Colonic mucosa (tissue), 4 donors: ENCODE measurements at regions not wholly inside any gene's neighbourhood (a gene's known extent, or its start where the extent isn't known, plus 50 kb on each side); places are given as distances from the start of the nearest gene placed in this dataset.

Experiments used
- DNase-seq: peaks from one replicate; pipeline ENCODE4 v3.0.0-alpha.2; 2020
- H3K27ac ChIP-seq: fragments of 200-600 bp; one replicate; pipeline ENCODE4 v1.8.0; 2021
- H3K27me3 ChIP-seq: fragments of 200-600 bp; one replicate; pipeline ENCODE4 v1.8.0; 2021
- H3K36me3 ChIP-seq: fragments of 200-600 bp; one replicate; pipeline ENCODE4 v1.8.0; 2021
- H3K4me1 ChIP-seq: fragments of 200-600 bp; one replicate; pipeline ENCODE4 v1.8.0; 2021; ENCODE audit warnings: mild to moderate bottlenecking
- H3K4me3 ChIP-seq: fragments of 200-600 bp; one replicate; pipeline ENCODE4 v1.8.0; 2021
- H3K9ac ChIP-seq, 2 donors: one replicate each; pipeline ENCODE4 v1.7.0; 2013; ENCODE audit warnings: control low read depth in 2 of 2, low read depth in 2 of 2, low read length in 2 of 2
- H3K9me3 ChIP-seq: fragments of 200-600 bp; one replicate; pipeline ENCODE4 v1.8.0; 2021
- CTCF ChIP-seq: fragments of 200-600 bp; IDR thresholded peaks from one replicate; pipeline ENCODE4 v1.8.0; 2022; ENCODE audit warnings: antibody characterized with exemption, mild to moderate bottlenecking
- intact Hi-C: fragments of 100-400 bp; cut with DNase I; formaldehyde crosslinking; loops from one replicate; pipeline ENCODE4 v1.14.1; 2022
- donor health status: healthy.
- donor health status: DM: no; HTN: no; CAD: no.
- donor health status: DM: no; HTN: no; CAD: no.

GRCh38 chr11:34789196-34789834, 126.9 kb downstream of the APIP start:
- intact Hi-C loops, result no loop called here
- Histone ChIP-seq H3K27ac (peak overlapping the region; percentile 69), H3K4me3 (no peak overlapping the region), H3K36me3 (no peaks in the 10 kb centered on the region), H3K4me1 (no peaks in the 10 kb centered on the region), H3K9me3 (no peaks in the 10 kb centered on the region), H3K27me3 (no peaks in the 10 kb centered on the region), H3K9ac (no peak overlapping the region)
- TF ChIP-seq CTCF, result no peak
- DNase-seq, result peak; percentile 59

- TF ChIP-seq CTCF, result no peak
- H3K9ac ChIP-seq, result no peak overlapping the region
- H3K27ac ChIP-seq, result peak overlapping the region; percentile 28
- H3K36me3 ChIP-seq, result no peaks in the 10 kb centered on the region
- DNase-seq, result no peak
- no peaks in the 10 kb centered on the region for H3K27me3 ChIP-seq
- intact Hi-C loops, result no loop called here
- no peak overlapping the region for H3K4me3 ChIP-seq
- no peaks in the 10 kb centered on the region for H3K4me1 ChIP-seq
- H3K9me3 ChIP-seq, result no peaks in the 10 kb centered on the region
These were observed 127.5 kb downstream of the APIP start for GRCh38 chr11:34788642-34789041.

- H3K4me1 ChIP-seq, result no peaks in the 10 kb centered on the region
- TF ChIP-seq CTCF, result no peak
These were observed 128.3 kb downstream of the APIP start for GRCh38 chr11:34787895-34788294.

GRCh38 chr11:34787348-34787747, 128.8 kb downstream of the APIP start:
- no peak overlapping the region for H3K27ac ChIP-seq
- no peaks in the 10 kb centered on the region for H3K4me1 ChIP-seq
- DNase-seq, result no peak

More at GRCh38 chr11:34787895-34788294, 128.3 kb downstream of the APIP start:
- Histone ChIP-seq H3K9me3 (no peaks in the 10 kb centered on the region), H3K36me3 (no peaks in the 10 kb centered on the region), H3K27me3 (no peaks in the 10 kb centered on the region), H3K27ac (no peak overlapping the region), H3K9ac (no peak overlapping the region), H3K4me3 (no peak overlapping the region)
- no peak for DNase-seq
- intact Hi-C loops, result no loop called here

GRCh38 chr11:34784318-34784841, 131.8 kb downstream of the APIP start:
- H3K27me3 ChIP-seq, result no peaks in the 10 kb centered on the region
- intact Hi-C loops, result no loop called here
- no peak for TF ChIP-seq CTCF
- H3K4me1 ChIP-seq, result no peaks in the 10 kb centered on the region
- no peak for DNase-seq
- H3K4me3 ChIP-seq, result no peak overlapping the region
- H3K9ac ChIP-seq, result no peak overlapping the region
- H3K36me3 ChIP-seq, result no peaks in the 10 kb centered on the region
- no peak overlapping the region for H3K27ac ChIP-seq
- H3K9me3 ChIP-seq, result no peaks in the 10 kb centered on the region

More at GRCh38 chr11:34787348-34787747, 128.8 kb downstream of the APIP start:
- no peaks in the 10 kb centered on the region for H3K36me3 ChIP-seq
- TF ChIP-seq CTCF, result no peak
- H3K4me3 ChIP-seq, result no peak overlapping the region
- intact Hi-C loops, result no loop called here
- no peak overlapping the region for H3K9ac ChIP-seq
- no peaks in the 10 kb centered on the region for H3K9me3 ChIP-seq
- H3K27me3 ChIP-seq, result no peaks in the 10 kb centered on the region
